PC-3 (cell line): ENCODE measurements at regions not wholly inside any gene's neighbourhood (a gene's known extent, or its start where the extent isn't known, plus 50 kb on each side); places are given as distances from the start of the nearest gene placed in this dataset.

Source experiments
- ATAC-seq: fragments of 200-7000 bp; cut with Tn5 transposase; 2 replicates; pipeline ENCODE4 v1.9.1; 2020; ENCODE audit warnings: mild to moderate bottlenecking, moderate library complexity
- BruUV-seq: library from RNA; stranded (reverse); fragments of 400-500 nt; replicated peaks from 2 replicates; lab custom pipeline; 2021; lab: Mats Ljungman, UMichigan
- CTCF ChIA-PET: fragments of 300-600 bp; sonication (Branson Sonifier 250); formaldehyde crosslinking; loops from one replicate; lab custom pipeline; 2022; ENCODE audit warnings: antibody characterized with exemption; lab: Charles Lee
- POLR2A ChIA-PET: fragments of 300-600 bp; sonication (Branson Sonifier 250); formaldehyde crosslinking; loops from one replicate; lab custom pipeline; 2022; ENCODE audit warnings: antibody characterized with exemption; ENCODE audit not compliant: unreplicated experiment; lab: Charles Lee
- DNase-seq: peaks from one replicate; pipeline ENCODE4 v3.0.0-alpha.2; 2015
- H2AFZ ChIP-seq: fragments of 300-600 bp; sonication (generic); 2 replicates; pipeline ENCODE4 v1.6.0; 2016; ENCODE audit warnings: antibody characterized with exemption, low read length
- H3F3A ChIP-seq: fragments of 300-600 bp; sonication (generic); one replicate; pipeline ENCODE4 v1.6.0; 2017; ENCODE audit warnings: antibody characterized with exemption, low read length, control low read depth, mild to moderate bottlenecking; ENCODE audit not compliant: unreplicated experiment
- H3K27ac ChIP-seq: fragments of 300-600 bp; sonication (generic); 2 replicates; pipeline ENCODE4 v1.5.1; 2016; ENCODE audit warnings: mild to moderate bottlenecking, low read length
- H3K27me3 ChIP-seq: fragments of 300-600 bp; sonication (generic); 2 replicates; pipeline ENCODE4 v1.6.1; 2016; ENCODE audit warnings: low read length, mixed read lengths
- H3K36me3 ChIP-seq: fragments of 300-600 bp; sonication (generic); 2 replicates; pipeline ENCODE4 v1.6.1; 2016; ENCODE audit warnings: low read depth, mixed run types, low read length, mixed read lengths
- H3K4me1 ChIP-seq: fragments of 300-600 bp; sonication (generic); 2 replicates; pipeline ENCODE4 v1.5.1; 2016; ENCODE audit warnings: low read length; ENCODE audit not compliant: insufficient read depth
- H3K4me2 ChIP-seq: fragments of 300-600 bp; sonication (generic); 2 replicates; pipeline ENCODE4 v1.6.0; 2016; ENCODE audit warnings: low read length
- H3K4me3 ChIP-seq: fragments of 300-600 bp; sonication (generic); 2 replicates; pipeline ENCODE4 v1.5.1; 2016; ENCODE audit warnings: mild to moderate bottlenecking, low read length, mixed read lengths
- H3K79me2 ChIP-seq: fragments of 300-600 bp; sonication (generic); 2 replicates; pipeline ENCODE4 v1.6.1; 2017; ENCODE audit warnings: low read length, mixed read lengths
- H3K9ac ChIP-seq: fragments of 300-600 bp; sonication (generic); 2 replicates; pipeline ENCODE4 v1.6.0; 2016; ENCODE audit warnings: mild to moderate bottlenecking, low read length
- H3K9me2 ChIP-seq: fragments of 300-600 bp; sonication (generic); replicated peaks from 2 replicates; pipeline ENCODE4 v1.6.1; 2016; ENCODE audit warnings: mixed run types, low read length, mixed read lengths
- H3K9me3 ChIP-seq: fragments of 300-600 bp; sonication (generic); 2 replicates; pipeline ENCODE4 v1.6.1; 2016; ENCODE audit warnings: low read length, mixed read lengths
- H4K20me1 ChIP-seq: fragments of 300-600 bp; sonication (generic); 2 replicates; pipeline ENCODE4 v1.6.1; 2016; ENCODE audit warnings: low read length, mixed read lengths
- EZH2 ChIP-seq: fragments of 300-600 bp; sonication (generic); IDR thresholded peaks from one replicate; pipeline ENCODE4 v1.6.1; 2017; ENCODE audit warnings: antibody characterized with exemption, mild to moderate bottlenecking, low read length; ENCODE audit not compliant: unreplicated experiment
- EZH2phosphoT487 ChIP-seq: fragments of 300-600 bp; sonication (generic); IDR thresholded peaks from 2 replicates; pipeline ENCODE4 v1.6.1; 2018; ENCODE audit warnings: mild to moderate bottlenecking, antibody characterized with exemption, low read length, borderline replicate concordance
- intact Hi-C: fragments of 100-400 bp; cut with micrococcal nuclease; formaldehyde crosslinking; loops from 2 replicates; pipeline ENCODE4 v1.9.0; 2023
- TF ChIP-seq, protein P1 (sequence below): fragments of 300-600 bp; sonication (generic); conservative IDR thresholded peaks from 2 replicates; pipeline ENCODE4 v1.5.1; 2017; ENCODE audit warnings: antibody characterized with exemption, low read depth, mild to moderate bottlenecking, low read length

DNA sequence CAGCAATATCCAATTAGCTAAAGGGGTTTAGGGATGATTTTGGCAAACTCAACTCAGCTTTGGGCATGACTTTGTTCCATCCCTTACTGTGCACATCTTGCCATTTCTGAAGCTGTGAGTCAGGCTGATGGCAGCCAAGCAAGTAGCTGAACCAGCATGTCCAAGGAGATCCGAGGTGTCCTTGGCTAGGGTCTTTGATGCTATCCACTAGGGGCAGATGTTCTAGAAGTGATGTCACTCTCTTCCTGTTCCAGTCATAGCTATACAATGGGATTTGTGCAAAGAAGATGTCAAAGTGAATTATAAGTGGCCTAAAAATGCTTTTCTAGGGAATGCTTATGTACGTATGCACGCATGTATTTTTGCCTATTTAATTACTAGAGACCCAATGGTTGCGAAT is 160.8 kb upstream of the PAPPA start:
- no peaks in the 10 kb centered on the region for H3F3A ChIP-seq
- H2AFZ ChIP-seq: no peak overlapping the region
- no peaks in the 10 kb centered on the region for H3K9me2 ChIP-seq
- H3K9ac ChIP-seq: no peak overlapping the region
- no peak overlapping the region for H3K4me2 ChIP-seq
- peaks cover 19% of the 10 kb centered on the region for H3K4me1 ChIP-seq
- H3K9me3 ChIP-seq: no peaks in the 10 kb centered on the region
- no peak for TF ChIP-seq EZH2
- no peak for TF ChIP-seq EZH2phosphoT487
- TF ChIP-seq, protein P1, sequence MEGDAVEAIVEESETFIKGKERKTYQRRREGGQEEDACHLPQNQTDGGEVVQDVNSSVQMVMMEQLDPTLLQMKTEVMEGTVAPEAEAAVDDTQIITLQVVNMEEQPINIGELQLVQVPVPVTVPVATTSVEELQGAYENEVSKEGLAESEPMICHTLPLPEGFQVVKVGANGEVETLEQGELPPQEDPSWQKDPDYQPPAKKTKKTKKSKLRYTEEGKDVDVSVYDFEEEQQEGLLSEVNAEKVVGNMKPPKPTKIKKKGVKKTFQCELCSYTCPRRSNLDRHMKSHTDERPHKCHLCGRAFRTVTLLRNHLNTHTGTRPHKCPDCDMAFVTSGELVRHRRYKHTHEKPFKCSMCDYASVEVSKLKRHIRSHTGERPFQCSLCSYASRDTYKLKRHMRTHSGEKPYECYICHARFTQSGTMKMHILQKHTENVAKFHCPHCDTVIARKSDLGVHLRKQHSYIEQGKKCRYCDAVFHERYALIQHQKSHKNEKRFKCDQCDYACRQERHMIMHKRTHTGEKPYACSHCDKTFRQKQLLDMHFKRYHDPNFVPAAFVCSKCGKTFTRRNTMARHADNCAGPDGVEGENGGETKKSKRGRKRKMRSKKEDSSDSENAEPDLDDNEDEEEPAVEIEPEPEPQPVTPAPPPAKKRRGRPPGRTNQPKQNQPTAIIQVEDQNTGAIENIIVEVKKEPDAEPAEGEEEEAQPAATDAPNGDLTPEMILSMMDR: no peak
- intact Hi-C loops: loop anchor here (10.0 kb wide), 2 partner anchors 92 to 502 kb away; no protein-coding TSS in a partner anchor
- DNase-seq (no peak), ATAC-seq (no peak)
- H3K4me3 ChIP-seq: no peak overlapping the region
- no peaks in the 10 kb centered on the region for H3K27me3 ChIP-seq
- H4K20me1 ChIP-seq: no peaks in the 10 kb centered on the region
- no TSS peak for BruUV-seq
- ChIA-PET CTCF (no interaction called here), POLR2A (no interaction called here)
- H3K27ac ChIP-seq: no peak overlapping the region
- H3K36me3 ChIP-seq: no peaks in the 10 kb centered on the region
- no peaks in the 10 kb centered on the region for H3K79me2 ChIP-seq

DNA sequence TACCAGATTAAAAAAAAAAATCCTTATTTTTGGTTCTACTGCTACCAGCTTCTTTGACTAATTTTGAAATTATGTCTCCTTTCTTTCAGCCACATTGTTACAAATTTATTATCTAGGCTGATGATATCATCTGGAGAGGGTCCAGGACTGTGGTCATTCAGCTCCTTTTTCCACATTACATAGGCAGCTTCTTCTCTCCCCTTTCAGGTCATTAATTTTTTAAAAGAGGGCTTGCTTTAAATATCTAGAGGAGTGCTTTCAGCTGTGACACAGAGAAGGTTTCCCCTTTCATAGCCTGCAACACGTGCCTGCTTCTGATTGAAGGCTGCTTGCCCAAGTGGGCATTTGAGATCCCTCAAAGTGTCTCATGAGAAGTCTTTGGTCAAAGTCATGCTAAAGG is 155.7 kb upstream of the PAPPA start:
- Histone ChIP-seq H4K20me1 (no peaks in the 10 kb centered on the region), H3K9me2 (no peaks in the 10 kb centered on the region), H3K4me2 (peak overlapping the region; percentile 31; the same call in 1 of the 2 replicates), H3K4me3 (no peak overlapping the region), H3K27me3 (no peaks in the 10 kb centered on the region), H3K79me2 (no peaks in the 10 kb centered on the region), H3K4me1 (peaks cover 52% of the 10 kb centered on the region), H3K27ac (peak overlapping the region; percentile 79), H3K9me3 (no peaks in the 10 kb centered on the region), H3K36me3 (no peaks in the 10 kb centered on the region), H2AFZ (no peak overlapping the region), H3K9ac (no peak overlapping the region; the same call in 1 of the 2 replicates), H3F3A (no peaks in the 10 kb centered on the region)
- no TSS peak for BruUV-seq
- CTCF ChIA-PET: no interaction called here
- ATAC-seq: no peak
- intact Hi-C loops: loop anchor here (2.0 to 10.0 kb wide), 5 partner anchors 25 to 497 kb away; no protein-coding TSS in a partner anchor
- TF ChIP-seq, protein P1: no peak
- TF ChIP-seq EZH2phosphoT487 (no peak), EZH2 (no peak)
- POLR2A ChIA-PET: no interaction called here
- DNase-seq: peak; percentile 54

GRCh38 chr9:115998666-115999065 is 154.9 kb upstream of the PAPPA start:
- no peak for ATAC-seq
- CTCF ChIA-PET: no interaction called here

More at GRCh38 chr9:115998666-115999065, 154.9 kb upstream of the PAPPA start:
- no peaks in the 10 kb centered on the region for H3F3A ChIP-seq
- no peaks in the 10 kb centered on the region for H3K27me3 ChIP-seq
- no peak for DNase-seq
- peaks cover 54% of the 10 kb centered on the region for H3K4me1 ChIP-seq
- H3K9me3 ChIP-seq: no peaks in the 10 kb centered on the region
- no peak overlapping the region for H3K4me3 ChIP-seq
- no peaks in the 10 kb centered on the region for H3K9me2 ChIP-seq
- H3K36me3 ChIP-seq: no peaks in the 10 kb centered on the region
- no peaks in the 10 kb centered on the region for H4K20me1 ChIP-seq
- POLR2A ChIA-PET: no interaction called here
- H3K9ac ChIP-seq: no peak overlapping the region
- H3K27ac ChIP-seq: peak overlapping the region; percentile 45; the same call in 1 of the 2 replicates
- no peak overlapping the region for H3K4me2 ChIP-seq
- H2AFZ ChIP-seq: no peak overlapping the region
- no TSS peak for BruUV-seq
- no peaks in the 10 kb centered on the region for H3K79me2 ChIP-seq
- TF ChIP-seq EZH2phosphoT487 (no peak), EZH2 (no peak)
- TF ChIP-seq, protein P1: no peak
- intact Hi-C loops: loop anchor here (5.0 to 10.0 kb wide), 4 partner anchors 86 to 496 kb away; no protein-coding TSS in a partner anchor
